Trophoblast cell (in vitro differentiated cells and primary cell): ENCODE measurements at regions not wholly inside any gene's neighbourhood (a gene's known extent, or its start where the extent isn't known, plus 50 kb on each side); places are given as distances from the start of the nearest gene placed in this dataset.

ENCODE experiments used
- DNase-seq, 2 donors: peaks; one replicate each; pipeline ENCODE4 v3.0.0-alpha.2; 2016
- H2AFZ ChIP-seq: 2 replicates; pipeline ENCODE4 v1.6.1; 2013; ENCODE audit warnings: low read length, moderate library complexity, mild to moderate bottlenecking; ENCODE audit not compliant: insufficient read depth, poor library complexity
- H2AK5ac ChIP-seq: 2 replicates; pipeline ENCODE4 v1.6.1; 2013; ENCODE audit warnings: mild to moderate bottlenecking, low read length
- H2BK120ac ChIP-seq: 2 replicates; pipeline ENCODE4 v1.6.1; 2013; ENCODE audit warnings: low read length, mild to moderate bottlenecking, moderate library complexity; ENCODE audit not compliant: insufficient read depth, poor library complexity
- H2BK12ac ChIP-seq: 2 replicates; pipeline ENCODE4 v1.6.1; 2013; ENCODE audit warnings: mild to moderate bottlenecking, low read length, moderate library complexity
- H2BK5ac ChIP-seq: 2 replicates; pipeline ENCODE4 v1.6.1; 2013; ENCODE audit warnings: low read length, low read depth, moderate library complexity, mild to moderate bottlenecking; ENCODE audit not compliant: poor library complexity
- H3K14ac ChIP-seq: 2 replicates; pipeline ENCODE4 v1.6.1; 2013; ENCODE audit warnings: mild to moderate bottlenecking, low read length
- H3K18ac ChIP-seq: 2 replicates; pipeline ENCODE4 v1.6.1; 2013; ENCODE audit warnings: mild to moderate bottlenecking, low read length
- H3K23ac ChIP-seq: 2 replicates; pipeline ENCODE4 v1.6.1; 2013; ENCODE audit warnings: low read length
- H3K27ac ChIP-seq: 2 replicates; pipeline ENCODE4 v1.5.1; 2013; ENCODE audit warnings: low read depth, mild to moderate bottlenecking, inconsistent platforms, low read length, moderate library complexity
- H3K27me3 ChIP-seq: 2 replicates; pipeline ENCODE4 v1.6.1; 2013; ENCODE audit warnings: inconsistent platforms, mild to moderate bottlenecking, low read length, moderate library complexity; ENCODE audit not compliant: insufficient read depth
- H3K36me3 ChIP-seq, 2 experiments: 1 replicate in 1 of 2; 2 replicates in 1 of 2; pipeline ENCODE4 v1.6.1; 2013; ENCODE audit warnings: low read length in 2 of 2, mild to moderate bottlenecking in 2 of 2, moderate library complexity in 1 of 2; ENCODE audit not compliant: insufficient read depth in 2 of 2, control insufficient read depth in 1 of 2
- H3K4ac ChIP-seq: 2 replicates; pipeline ENCODE4 v1.6.1; 2013; ENCODE audit warnings: low read depth, mild to moderate bottlenecking, low read length, moderate library complexity
- H3K4me1 ChIP-seq, 2 experiments: 1 replicate in 1 of 2; 2 replicates in 1 of 2; pipeline ENCODE4 v1.6.1; 2013; ENCODE audit warnings: low read length in 2 of 2, mild to moderate bottlenecking in 2 of 2, moderate library complexity in 1 of 2; ENCODE audit not compliant: insufficient read depth in 2 of 2, control insufficient read depth in 1 of 2
- H3K4me2 ChIP-seq: 2 replicates; pipeline ENCODE4 v1.6.1; 2013; ENCODE audit warnings: inconsistent platforms, mild to moderate bottlenecking, low read length, moderate library complexity
- H3K4me3 ChIP-seq: 2 replicates; pipeline ENCODE4 v1.5.1; 2013; ENCODE audit warnings: mild to moderate bottlenecking, low read depth, low read length, inconsistent platforms
- H3K79me1 ChIP-seq: one replicate; pipeline ENCODE4 v1.6.1; 2013; ENCODE audit warnings: low read length
- H3K79me2 ChIP-seq: 2 replicates; pipeline ENCODE4 v1.6.1; 2013; ENCODE audit warnings: low read length, mild to moderate bottlenecking; ENCODE audit not compliant: control insufficient read depth, insufficient read depth, poor library complexity
- H3K9ac ChIP-seq: 2 replicates; pipeline ENCODE4 v1.6.1; 2013; ENCODE audit warnings: mild to moderate bottlenecking, low read length
- H3K9me3 ChIP-seq: 2 replicates; pipeline ENCODE4 v1.6.1; 2013; ENCODE audit warnings: low read depth, mild to moderate bottlenecking, control low read depth, inconsistent platforms, low read length; ENCODE audit not compliant: insufficient read depth
- H4K12ac ChIP-seq: 2 replicates; pipeline ENCODE4 v1.6.1; 2013; ENCODE audit warnings: low read depth, mild to moderate bottlenecking, low read length, moderate library complexity
- H4K8ac ChIP-seq: 2 replicates; pipeline ENCODE4 v1.6.1; 2013; ENCODE audit warnings: low read depth, mild to moderate bottlenecking, low read length, moderate library complexity
- H4K91ac ChIP-seq: one replicate; pipeline ENCODE4 v1.6.1; 2013; ENCODE audit warnings: low read depth, mild to moderate bottlenecking, low read length, moderate library complexity
- WGBS: extraction: QIAGEN DNeasy Blood & Tissue Kit; methylation state at CpG from one replicate; pipeline ENCODE4 v1.1.7; 2013; ENCODE audit warnings: missing lambda C conversion rate; ENCODE audit not compliant: insufficient read length, insufficient coverage; ENCODE audit errors: extremely low coverage; 5-methylcytosine and 5-hydroxymethylcytosine counted together

GRCh38 chr5:159658266-159658925, 257.9 kb upstream of the ADRA1B start:
- no peak overlapping the region for H2BK12ac ChIP-seq
- H2AK5ac ChIP-seq: no peak overlapping the region
- no CpG with 5 or more reads among the region's 10 CpGs for WGBS

GRCh38 chr5:159660401-159660800, 255.9 kb upstream of the ADRA1B start:
- Histone ChIP-seq H3K9ac (no peak overlapping the region), H3K4me2 (no peak overlapping the region), H2BK5ac (no peak overlapping the region), H3K18ac (no peak overlapping the region), H2BK12ac (no peak overlapping the region), H3K9me3 (no peaks in the 10 kb centered on the region), H3K27ac (no peak overlapping the region), H4K12ac (no peak overlapping the region), H3K4me1 (no peaks in the 10 kb centered on the region), H3K27me3 (no peaks in the 10 kb centered on the region), H2AK5ac (no peak overlapping the region), H3K36me3 (no peaks in the 10 kb centered on the region), H4K8ac (no peak overlapping the region), H2AFZ (no peak overlapping the region), H3K4ac (no peak overlapping the region), H3K14ac (no peak overlapping the region), H3K79me1 (no peaks in the 10 kb centered on the region), H3K23ac (no peak overlapping the region), H2BK120ac (no peak overlapping the region), H3K79me2 (no peaks in the 10 kb centered on the region), H3K4me3 (no peak overlapping the region), H4K91ac (no peak overlapping the region)
- no CpG with 5 or more reads among the region's 2 CpGs for WGBS
- DNase-seq: peak in 1 of 2 donors; percentile 64

More at GRCh38 chr5:159658266-159658925, 257.9 kb upstream of the ADRA1B start:
- no peak overlapping the region for H4K12ac ChIP-seq
- H2AFZ ChIP-seq: no peak overlapping the region
- no peak overlapping the region for H2BK5ac ChIP-seq
- no peak for DNase-seq
- no peak overlapping the region for H3K9ac ChIP-seq
- no peak overlapping the region for H3K4ac ChIP-seq
- H2BK120ac ChIP-seq: no peak overlapping the region
- H3K18ac ChIP-seq: no peak overlapping the region
- H3K14ac ChIP-seq: no peak overlapping the region
- no peak overlapping the region for H3K27ac ChIP-seq
- H3K79me2 ChIP-seq: no peaks in the 10 kb centered on the region
- no peaks in the 10 kb centered on the region for H3K36me3 ChIP-seq
- no peaks in the 10 kb centered on the region for H3K79me1 ChIP-seq
- H4K8ac ChIP-seq: no peak overlapping the region
- H3K9me3 ChIP-seq: no peaks in the 10 kb centered on the region
- no peaks in the 10 kb centered on the region for H3K27me3 ChIP-seq
- H3K23ac ChIP-seq: no peak overlapping the region
- no peak overlapping the region for H3K4me3 ChIP-seq
- no peak overlapping the region for H3K4me2 ChIP-seq
- no peaks in the 10 kb centered on the region for H3K4me1 ChIP-seq
- H4K91ac ChIP-seq: no peak overlapping the region

- Histone ChIP-seq H2AFZ (no peak overlapping the region), H4K91ac (no peak overlapping the region), H2BK12ac (no peak overlapping the region), H4K12ac (no peak overlapping the region), H2BK5ac (no peak overlapping the region), H3K23ac (no peak overlapping the region), H3K4me3 (no peak overlapping the region), H3K14ac (no peak overlapping the region), H3K27ac (no peak overlapping the region), H4K8ac (no peak overlapping the region), H3K79me1 (no peaks in the 10 kb centered on the region), H3K79me2 (no peaks in the 10 kb centered on the region), H3K4me2 (no peak overlapping the region), H3K4me1 (no peaks in the 10 kb centered on the region), H3K4ac (no peak overlapping the region), H2AK5ac (no peak overlapping the region), H3K9ac (no peak overlapping the region), H3K27me3 (no peaks in the 10 kb centered on the region), H3K18ac (no peak overlapping the region), H3K36me3 (no peaks in the 10 kb centered on the region), H3K9me3 (no peaks in the 10 kb centered on the region), H2BK120ac (no peak overlapping the region)
- DNase-seq: no peak
- no CpG with 5 or more reads among the region's 1 CpG for WGBS
Measured at GRCh38 chr5:159663986-159664385, 252.3 kb upstream of the ADRA1B start.

GRCh38 chr5:159667286-159667685, 249.0 kb upstream of the ADRA1B start:
- Histone ChIP-seq H3K79me2 (no peaks in the 10 kb centered on the region), H2AK5ac (no peak overlapping the region), H3K4me2 (no peak overlapping the region), H3K4me1 (no peaks in the 10 kb centered on the region), H4K12ac (no peak overlapping the region), H3K23ac (no peak overlapping the region), H2AFZ (no peak overlapping the region), H3K4ac (no peak overlapping the region), H3K9ac (peak overlapping the region; percentile 18), H2BK5ac (no peak overlapping the region), H3K79me1 (no peaks in the 10 kb centered on the region), H3K27ac (no peak overlapping the region), H3K4me3 (no peak overlapping the region), H3K27me3 (no peaks in the 10 kb centered on the region), H3K18ac (no peak overlapping the region), H3K36me3 (no peaks in the 10 kb centered on the region), H2BK12ac (no peak overlapping the region), H4K8ac (no peak overlapping the region), H3K9me3 (no peaks in the 10 kb centered on the region), H3K14ac (no peak overlapping the region), H2BK120ac (no peak overlapping the region), H4K91ac (no peak overlapping the region)
- WGBS: no CpG with 5 or more reads among the region's 2 CpGs
- no peak for DNase-seq
